Medulla oblongata (tissue), 1 donor: ENCODE measurements at regions not wholly inside any gene's neighbourhood (a gene's known extent, or its start where the extent isn't known, plus 50 kb on each side); places are given as distances from the start of the nearest gene placed in this dataset.

ENCODE experiments used
- DNase-seq: peaks from one replicate; pipeline ENCODE4 v3.0.0-alpha.2; 2015; ENCODE audit errors: extremely low spot score

- no peak for DNase-seq
Measured at GRCh38 chr7:371119-371778, 81.3 kb downstream of the FOXL3 start.

DNA sequence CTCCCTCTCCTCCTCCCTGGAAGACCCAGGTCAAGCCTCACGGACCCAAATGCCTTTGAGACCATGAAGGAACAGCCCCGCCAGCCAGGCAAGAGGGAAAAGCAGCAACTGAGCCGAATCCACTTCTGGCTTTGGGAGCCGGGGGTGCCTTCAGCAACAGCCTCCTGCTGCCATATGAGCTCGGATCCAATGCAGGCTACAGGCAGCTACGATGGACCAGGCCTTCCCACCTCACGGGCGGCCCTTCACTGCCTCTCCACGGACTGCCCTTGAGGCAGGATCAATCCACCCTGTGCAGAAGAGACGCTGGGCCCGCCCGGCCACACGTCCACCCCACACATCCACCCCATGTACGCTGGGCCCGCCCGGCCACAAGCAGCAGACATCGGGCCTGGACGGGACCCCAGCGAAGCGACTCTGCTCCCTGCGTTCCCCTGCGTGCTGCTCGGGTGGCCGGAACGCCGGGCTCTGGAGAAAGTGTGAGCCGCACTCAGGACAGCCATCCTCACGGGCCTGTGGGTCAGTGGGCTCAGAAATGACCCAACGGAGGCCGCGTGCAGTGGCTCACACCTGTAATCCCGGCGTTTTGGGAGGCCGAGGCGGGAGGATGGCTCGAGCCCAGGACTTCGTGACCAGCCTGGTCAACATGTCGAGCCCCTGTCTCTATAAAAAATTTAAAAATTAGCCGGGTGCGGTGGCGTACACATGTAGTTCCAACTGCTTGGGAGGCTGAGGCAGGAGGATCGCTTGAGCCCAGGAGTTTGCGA is 82.0 kb downstream of the FOXL3 start:
- no peak for DNase-seq

GRCh38 chr7:372546-372931 is 82.6 kb downstream of the FOXL3 start:
- no peak for DNase-seq

- DNase-seq = no peak
Measured at GRCh38 chr7:372932-373791, 83.2 kb downstream of the FOXL3 start.

- no peak for DNase-seq
Measured at GRCh38 chr7:373818-374705, 84.1 kb downstream of the FOXL3 start.

- no peak for DNase-seq
Measured at GRCh38 chr7:374706-375311, 84.8 kb downstream of the FOXL3 start.

DNA sequence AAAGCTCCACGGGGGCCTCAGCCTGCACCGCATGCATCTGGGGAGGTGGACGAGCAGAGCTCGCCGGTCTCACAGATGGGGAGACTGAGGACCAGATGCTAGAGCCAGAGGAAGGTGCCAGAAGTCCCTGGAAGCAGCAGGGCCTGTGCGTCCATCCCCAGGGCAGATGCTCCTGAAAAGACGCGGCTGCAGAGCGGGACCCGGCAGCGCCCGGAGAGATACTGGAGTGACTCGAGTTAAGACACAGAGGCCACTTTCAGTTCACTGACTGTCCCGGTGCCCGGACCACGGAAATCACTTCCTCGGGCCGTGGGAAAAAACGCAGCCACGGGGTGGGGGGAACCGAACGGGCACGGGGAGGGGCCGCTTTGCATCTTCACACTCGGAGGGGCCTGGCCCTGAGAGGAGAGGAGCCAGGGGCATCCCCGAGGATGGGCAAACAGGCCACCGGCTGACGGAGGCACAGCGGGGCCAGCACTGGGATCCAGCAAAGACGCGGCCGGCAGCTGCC is 85.4 kb downstream of the FOXL3 start:
- DNase-seq = no peak

DNA sequence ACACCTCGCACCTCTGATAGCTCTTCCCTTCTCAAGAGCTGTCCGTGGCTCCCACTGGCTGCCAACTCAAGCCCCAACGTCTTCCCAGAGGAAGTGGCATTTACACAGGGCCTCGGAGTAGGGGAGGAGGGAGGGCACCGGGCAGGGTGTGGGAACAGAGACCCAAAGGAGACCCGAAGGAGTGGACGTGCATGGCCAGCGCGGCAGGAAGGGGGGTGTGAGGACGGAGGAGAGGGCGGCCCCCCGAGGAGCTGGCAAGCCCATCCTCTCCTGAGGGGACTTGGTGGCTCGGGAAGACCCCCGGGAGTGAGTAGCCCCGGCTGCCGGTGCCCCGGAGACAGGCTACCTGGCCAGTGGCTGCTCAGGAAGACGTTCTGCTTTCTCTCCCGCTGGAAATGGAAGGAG is 85.9 kb downstream of the FOXL3 start:
- no peak for DNase-seq

DNA sequence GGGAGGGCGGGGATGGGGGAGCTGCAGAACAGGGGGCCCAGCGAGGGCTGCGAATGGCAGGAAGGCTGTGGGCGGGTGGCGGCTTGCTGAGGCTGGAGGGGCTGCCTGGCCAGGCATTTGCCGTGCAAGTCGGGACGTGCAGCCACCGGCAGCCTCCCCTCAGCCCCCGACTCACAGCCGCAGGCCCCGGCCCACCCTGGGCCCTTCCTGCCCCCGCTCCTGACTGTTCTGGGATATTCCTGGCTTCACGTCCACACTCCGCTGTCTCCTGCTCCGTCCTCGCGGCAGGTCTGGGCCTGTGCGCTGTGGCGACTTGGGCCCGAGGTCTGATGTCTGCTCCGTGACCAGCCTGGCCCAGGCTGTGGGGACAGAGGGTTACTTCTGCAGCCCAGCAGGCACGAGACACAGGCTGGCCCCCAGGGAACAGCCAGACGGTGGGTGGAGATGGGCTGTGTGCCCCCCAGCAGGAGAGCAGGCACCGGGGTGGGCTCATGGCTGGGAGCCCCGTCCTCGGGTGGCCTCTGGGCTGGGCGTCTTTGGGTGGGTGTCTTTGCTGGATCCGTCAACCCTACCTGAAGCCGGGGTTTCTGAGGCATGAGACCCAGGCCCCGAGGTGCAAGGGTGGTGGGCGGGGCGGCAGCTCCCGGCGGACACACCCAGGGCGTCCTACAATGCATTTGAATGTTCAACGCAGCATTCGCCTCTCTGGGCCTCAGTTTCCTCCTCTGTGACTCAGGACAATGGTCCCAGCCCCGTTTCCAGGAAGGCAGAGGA is 86.5 kb downstream of the FOXL3 start:
- no peak for DNase-seq

DNA sequence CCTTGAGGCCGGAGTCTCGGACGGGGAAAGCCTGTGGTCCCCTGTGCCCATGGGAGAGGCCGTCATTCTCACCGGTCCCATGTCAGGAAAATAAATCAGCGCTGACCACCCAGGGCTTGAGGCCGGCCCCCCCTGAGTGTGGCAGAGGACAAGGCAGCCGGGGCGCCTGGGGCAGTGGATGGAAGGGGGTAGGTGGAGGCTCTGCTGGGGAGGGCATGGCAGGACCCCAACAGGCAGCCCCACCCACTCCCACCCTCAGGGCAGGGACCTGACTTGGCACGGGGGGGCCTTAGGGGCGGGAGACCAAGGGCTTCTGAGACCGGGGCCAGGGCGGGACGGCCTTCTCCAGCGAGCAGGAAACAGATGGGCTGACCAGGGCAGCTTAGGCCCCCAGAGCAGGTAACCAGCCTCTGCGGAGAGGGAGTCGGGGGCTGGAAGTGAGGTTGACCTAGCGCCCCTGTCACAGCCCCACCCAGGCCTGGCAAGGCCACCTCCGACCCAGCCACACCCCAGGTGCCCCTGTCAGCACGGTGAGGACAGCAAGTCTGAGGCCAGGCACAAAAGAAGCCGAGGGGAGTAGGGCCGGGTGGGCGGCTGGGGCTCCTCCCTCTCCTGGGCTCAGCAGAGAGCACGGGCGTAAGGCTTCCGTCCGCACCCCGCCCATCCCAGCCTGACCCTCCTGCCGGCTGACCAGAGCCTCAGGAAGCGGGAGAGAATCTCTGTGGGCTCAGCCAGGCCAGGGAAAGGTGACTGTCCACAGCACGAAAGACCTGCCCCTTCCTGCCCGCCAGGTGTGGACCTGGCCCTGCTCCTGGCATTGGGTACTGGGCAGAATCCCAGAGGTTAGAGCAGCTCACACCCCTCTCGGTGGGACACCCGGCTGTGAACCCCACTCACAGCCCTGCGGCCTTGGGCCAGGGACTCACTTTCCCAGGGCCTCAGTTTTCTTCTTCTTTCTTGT is 87.4 kb downstream of the FOXL3 start:
- no peak for DNase-seq

- no peak for DNase-seq
Measured at GRCh38 chr7:378041-378420, 88.1 kb downstream of the FOXL3 start.

- no peak for DNase-seq
Measured at GRCh38 chr7:378551-379455, 88.8 kb downstream of the FOXL3 start.

GRCh38 chr7:379456-380138 is 89.6 kb downstream of the FOXL3 start:
- no peak for DNase-seq

GRCh38 chr7:380139-380485 is 90.1 kb downstream of the FOXL3 start:
- no peak for DNase-seq

GRCh38 chr7:380711-381210 is 90.8 kb downstream of the FOXL3 start:
- no peak for DNase-seq

GRCh38 chr7:381211-382042 is 91.5 kb downstream of the FOXL3 start:
- DNase-seq = no peak
